ENCODE measurements at regions not wholly inside any gene's neighbourhood (a gene's known extent, or its start where the extent isn't known, plus 50 kb on each side); places are given as distances from the start of the nearest gene placed in this dataset.

GRCh38 chr1:62962014-62962812, 178.3 kb downstream of the ATG4C start:
- no peak for TF ChIP-seq CTCF (IDR thresholded peaks at IDR 0.05 in 2 of 3, conservative IDR thresholded peaks at IDR 0.05 in 1 of 3; ENCODE audit: control insufficient read depth in 2 of 3, extremely low read depth in 1 of 3, insufficient read depth in 1 of 3, low read depth in 3 of 3, low read length in 3 of 3)
- no peak for TF ChIP-seq ZNF274 (IDR thresholded peaks at IDR 0.05; ENCODE audit: insufficient read depth, insufficient read length)
- no peak for TF ChIP-seq BACH1 (IDR thresholded peaks at IDR 0.05; ENCODE audit: borderline replicate concordance)
- TF ChIP-seq ESRRA (IDR thresholded peaks at IDR 0.05; ENCODE audit: low read length) = no peak
- TF ChIP-seq POLR2A (IDR thresholded peaks at IDR 0.05; ENCODE audit: low read depth, low read length) = no peak
- no peak for TF ChIP-seq POLR2AphosphoS5 (IDR thresholded peaks at IDR 0.05; ENCODE audit: low read length)
- TF ChIP-seq EP300 (IDR thresholded peaks at IDR 0.05; ENCODE audit: borderline replicate concordance in 1 of 2, control insufficient read depth in 1 of 2, low read depth in 2 of 2, low read length in 2 of 2) = no peak
- TF ChIP-seq EGR1 (IDR thresholded peaks at IDR 0.05; ENCODE audit: borderline replicate concordance in 1 of 2, low read depth in 2 of 2, low read length in 2 of 2) = no peak
- TF ChIP-seq EZH2 (IDR thresholded peaks at IDR 0.05; ENCODE audit: borderline replicate concordance, control insufficient read depth, low read depth, low read length) = no peak
- TF ChIP-seq GABPA (IDR thresholded peaks at IDR 0.05; ENCODE audit: low read depth) = no peak
